ENCODE measurements at regions not wholly inside any gene's neighbourhood (a gene's known extent, or its start where the extent isn't known, plus 50 kb on each side); places are given as distances from the start of the nearest gene placed in this dataset.

- H3K36me3 ChIP-seq (replicated peaks; ENCODE audit: insufficient read depth, low read length): no peaks in the 10 kb centered on the region
- DNase-seq: no peak
- no peak overlapping the region for H3K4me2 ChIP-seq (ENCODE audit: low read depth, low read length)
These were observed 89.3 kb upstream of the EEF1E1 start for GRCh38 chr6:8191629-8192028.

GRCh38 chr6:8187209-8187608 is 84.9 kb upstream of the EEF1E1 start:
- H2AFZ ChIP-seq (ENCODE audit: low read length): no peak overlapping the region
- DNase-seq: no peak
- no peak overlapping the region for H3K4me3 ChIP-seq (ENCODE audit: low read length)
- H3K36me3 ChIP-seq (replicated peaks; ENCODE audit: insufficient read depth, low read length): no peaks in the 10 kb centered on the region
- H3K27ac ChIP-seq (ENCODE audit: low read length): no peak overlapping the region
- no peaks in the 10 kb centered on the region for H3K4me1 ChIP-seq (ENCODE audit: low read length)
- H3K27me3 ChIP-seq (replicated peaks; ENCODE audit: insufficient read depth, low read length): no peaks in the 10 kb centered on the region
- no peaks in the 10 kb centered on the region for H3K9me2 ChIP-seq (replicated peaks; ENCODE audit: insufficient read depth, low read length)
- no peak for TF ChIP-seq EZH2 (optimal IDR thresholded peaks at IDR 0.05; ENCODE audit: low read depth, low read length)
- TF ChIP-seq CTCF (IDR thresholded peaks at IDR 0.05; ENCODE audit: low read length): no peak
- no peak for TF ChIP-seq EZH2phosphoT487 (IDR thresholded peaks at IDR 0.05; ENCODE audit: low read length)
- H3F3A ChIP-seq (ENCODE audit: insufficient read depth, low read length): no peaks in the 10 kb centered on the region
- H3K9ac ChIP-seq (ENCODE audit: low read length): no peak overlapping the region
- no peak overlapping the region for H3K4me2 ChIP-seq (ENCODE audit: low read depth, low read length)
- H3K9me3 ChIP-seq (replicated peaks; ENCODE audit: insufficient read depth, low read length): no peaks in the 10 kb centered on the region
- no peaks in the 10 kb centered on the region for H3K79me2 ChIP-seq (ENCODE audit: low read length)
- H4K20me1 ChIP-seq (ENCODE audit: insufficient read depth, low read length): no peaks in the 10 kb centered on the region

More at GRCh38 chr6:8191629-8192028, 89.3 kb upstream of the EEF1E1 start:
- Histone ChIP-seq H3K27ac (ENCODE audit: low read length) (no peak overlapping the region), H3F3A (ENCODE audit: insufficient read depth, low read length) (no peaks in the 10 kb centered on the region), H3K27me3 (replicated peaks; ENCODE audit: insufficient read depth, low read length) (no peaks in the 10 kb centered on the region), H2AFZ (ENCODE audit: low read length) (no peak overlapping the region), H3K9ac (ENCODE audit: low read length) (no peak overlapping the region), H3K9me3 (replicated peaks; ENCODE audit: insufficient read depth, low read length) (no peaks in the 10 kb centered on the region), H3K9me2 (replicated peaks; ENCODE audit: insufficient read depth, low read length) (no peaks in the 10 kb centered on the region), H4K20me1 (ENCODE audit: insufficient read depth, low read length) (no peaks in the 10 kb centered on the region), H3K79me2 (ENCODE audit: low read length) (no peaks in the 10 kb centered on the region), H3K4me1 (ENCODE audit: low read length) (no peaks in the 10 kb centered on the region), H3K4me3 (ENCODE audit: low read length) (no peak overlapping the region)
- TF ChIP-seq EZH2phosphoT487 (IDR thresholded peaks at IDR 0.05; ENCODE audit: low read length): no peak
- TF ChIP-seq CTCF (IDR thresholded peaks at IDR 0.05; ENCODE audit: low read length): no peak
- TF ChIP-seq EZH2 (optimal IDR thresholded peaks at IDR 0.05; ENCODE audit: low read depth, low read length): no peak

DNA sequence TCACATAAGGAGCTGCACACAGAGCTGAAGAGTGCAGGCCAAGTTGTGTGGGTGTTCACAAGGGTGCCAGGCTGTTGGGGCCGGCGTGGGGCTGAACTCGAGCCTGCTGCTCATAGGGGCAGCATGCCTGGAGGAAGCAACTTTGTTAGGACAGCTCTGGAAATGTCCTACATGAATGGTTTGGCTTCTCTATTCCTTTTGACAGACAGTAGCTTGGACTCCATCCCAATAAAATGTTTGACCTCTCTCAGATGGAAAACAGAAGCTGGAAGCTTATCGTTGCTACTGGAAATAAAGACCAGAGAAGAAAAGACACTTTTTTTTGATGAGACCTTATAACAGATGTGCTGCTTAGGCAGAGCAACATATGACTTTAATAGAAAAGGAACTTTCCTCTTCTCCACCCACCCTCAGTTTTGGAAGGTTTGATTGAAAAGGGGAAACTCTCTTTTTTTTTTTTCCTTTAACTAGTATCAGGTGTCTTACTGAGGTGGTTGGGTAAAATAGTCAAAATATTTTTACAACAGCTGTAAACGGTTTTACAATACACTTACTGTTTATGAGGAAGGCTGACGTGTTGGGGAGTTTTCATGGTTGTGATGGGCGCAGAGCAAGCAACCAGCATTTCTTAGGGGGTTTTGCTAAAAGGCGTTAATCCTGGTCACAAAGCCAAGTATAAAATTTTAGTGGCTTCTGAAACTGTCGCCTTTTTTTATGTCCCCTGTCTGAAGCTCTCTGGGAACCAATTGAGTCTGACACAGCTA is 80.7 kb upstream of the EEF1E1 start:
- H4K20me1 ChIP-seq (ENCODE audit: insufficient read depth, low read length): no peaks in the 10 kb centered on the region
- H3F3A ChIP-seq (ENCODE audit: insufficient read depth, low read length): no peaks in the 10 kb centered on the region
- H3K4me2 ChIP-seq (ENCODE audit: low read depth, low read length): no peak overlapping the region
- no peaks in the 10 kb centered on the region for H3K36me3 ChIP-seq (replicated peaks; ENCODE audit: insufficient read depth, low read length)
- TF ChIP-seq EZH2 (optimal IDR thresholded peaks at IDR 0.05; ENCODE audit: low read depth, low read length): no peak
- TF ChIP-seq CTCF (IDR thresholded peaks at IDR 0.05; ENCODE audit: low read length): no peak
- H3K4me3 ChIP-seq (ENCODE audit: low read length): no peak overlapping the region
- H3K9me2 ChIP-seq (replicated peaks; ENCODE audit: insufficient read depth, low read length): no peaks in the 10 kb centered on the region
- H3K4me1 ChIP-seq (ENCODE audit: low read length): no peaks in the 10 kb centered on the region
- H3K9me3 ChIP-seq (replicated peaks; ENCODE audit: insufficient read depth, low read length): no peaks in the 10 kb centered on the region
- no peak for DNase-seq
- no peak overlapping the region for H2AFZ ChIP-seq (ENCODE audit: low read length)
- no peaks in the 10 kb centered on the region for H3K79me2 ChIP-seq (ENCODE audit: low read length)
- no peak overlapping the region for H3K9ac ChIP-seq (ENCODE audit: low read length)
- no peak overlapping the region for H3K27ac ChIP-seq (ENCODE audit: low read length)
- no peaks in the 10 kb centered on the region for H3K27me3 ChIP-seq (replicated peaks; ENCODE audit: insufficient read depth, low read length)
